Subcutaneous abdominal adipose tissue (tissue), 5 donors: ENCODE measurements at regions not wholly inside any gene's neighbourhood (a gene's known extent, or its start where the extent isn't known, plus 50 kb on each side); places are given as distances from the start of the nearest gene placed in this dataset.
"Not testable (repeated sequence)": the region's sequence is repeated elsewhere in the genome, so short reads cannot be mapped to it uniquely, and the experiment has no call there.

Experiments
- H3K27ac ChIP-seq: one replicate; pipeline ENCODE4 v1.7.0; 2013; ENCODE audit warnings: low read depth, mild to moderate bottlenecking, inconsistent platforms, low read length, moderate library complexity
- H3K27me3 ChIP-seq, 5 donors: one replicate each; pipeline ENCODE4 v1.7.0; 2013; ENCODE audit warnings: low read length in 5 of 5, inconsistent platforms in 1 of 5; ENCODE audit not compliant: control insufficient read depth in 5 of 5, insufficient read depth in 4 of 5
- H3K36me3 ChIP-seq, 5 donors: one replicate each; pipeline ENCODE4 v1.7.0; 2013; ENCODE audit warnings: low read length in 5 of 5; ENCODE audit not compliant: control insufficient read depth in 5 of 5, insufficient read depth in 5 of 5
- H3K4me1 ChIP-seq, 5 donors: one replicate each; pipeline ENCODE4 v1.7.0; 2013; ENCODE audit warnings: low read length in 5 of 5, mild to moderate bottlenecking in 3 of 5, moderate library complexity in 1 of 5; ENCODE audit not compliant: control insufficient read depth in 5 of 5, insufficient read depth in 5 of 5
- H3K4me3 ChIP-seq, 5 donors: one replicate each; pipeline ENCODE4 v1.7.0; 2013; ENCODE audit warnings: low read length in 5 of 5, low read depth in 1 of 5
- H3K9ac ChIP-seq, 5 donors: one replicate each; pipeline ENCODE4 v1.7.0; 2013; ENCODE audit warnings: low read length in 5 of 5, mild to moderate bottlenecking in 4 of 5, moderate library complexity in 3 of 5
- H3K9me3 ChIP-seq, 5 donors: one replicate each; pipeline ENCODE4 v1.7.0; 2013; ENCODE audit warnings: low read length in 5 of 5; ENCODE audit not compliant: control insufficient read depth in 5 of 5
- donor health status: healthy.
- donor health status: healthy.
- donor health status: healthy.
- donor health status: healthy.
- donor health status: healthy.

- Histone ChIP-seq H3K9me3 (no peaks in the 10 kb centered on the region), H3K27ac (no peak overlapping the region), H3K4me3 (no peak overlapping the region), H3K36me3 (no peaks in the 10 kb centered on the region), H3K4me1 (no peaks in the 10 kb centered on the region), H3K9ac (no peak overlapping the region), H3K27me3 (no peaks in the 10 kb centered on the region)
Measured at GRCh38 chr5:106797996-106798395, 872.7 kb downstream of the EFNA5 start.

- no peaks in the 10 kb centered on the region for H3K4me1 ChIP-seq
- no peak overlapping the region for H3K9ac ChIP-seq
- no peaks in the 10 kb centered on the region for H3K27me3 ChIP-seq
Measured at GRCh38 chr5:106796081-106796480, 874.7 kb downstream of the EFNA5 start.

DNA sequence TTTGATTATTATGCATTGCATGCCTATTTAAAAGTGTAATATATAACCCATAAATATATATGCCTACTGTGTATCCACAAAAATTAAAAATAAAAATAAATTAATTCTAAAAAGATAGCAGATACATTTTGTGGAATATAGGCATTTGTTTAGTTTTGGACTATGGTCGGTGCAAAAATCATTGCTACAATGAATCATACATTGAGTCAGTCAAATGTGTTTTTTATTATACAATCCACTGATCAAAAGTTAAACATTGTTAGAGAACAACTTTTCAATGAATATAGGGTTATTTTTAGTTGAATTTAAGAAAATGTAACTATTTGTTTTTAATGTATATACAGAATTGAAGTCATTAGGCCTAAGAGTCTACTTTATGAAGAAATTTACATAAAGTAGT is 885.9 kb downstream of the EFNA5 start:
- no peak overlapping the region for H3K9ac ChIP-seq
- H3K27ac ChIP-seq, result no peak overlapping the region
- H3K36me3 ChIP-seq, result no peaks in the 10 kb centered on the region
- peaks cover 0 to 4% (median 0%) of the 10 kb centered on the region in 5 donors for H3K9me3 ChIP-seq
- H3K4me1 ChIP-seq, result no peaks in the 10 kb centered on the region
- H3K27me3 ChIP-seq, result no peaks in the 10 kb centered on the region
- H3K4me3 ChIP-seq, result no peak overlapping the region

More at GRCh38 chr5:106796081-106796480, 874.7 kb downstream of the EFNA5 start:
- H3K9me3 ChIP-seq, result no peaks in the 10 kb centered on the region
- no peaks in the 10 kb centered on the region for H3K36me3 ChIP-seq
- H3K4me3 ChIP-seq, result no peak overlapping the region
- no peak overlapping the region for H3K27ac ChIP-seq

DNA sequence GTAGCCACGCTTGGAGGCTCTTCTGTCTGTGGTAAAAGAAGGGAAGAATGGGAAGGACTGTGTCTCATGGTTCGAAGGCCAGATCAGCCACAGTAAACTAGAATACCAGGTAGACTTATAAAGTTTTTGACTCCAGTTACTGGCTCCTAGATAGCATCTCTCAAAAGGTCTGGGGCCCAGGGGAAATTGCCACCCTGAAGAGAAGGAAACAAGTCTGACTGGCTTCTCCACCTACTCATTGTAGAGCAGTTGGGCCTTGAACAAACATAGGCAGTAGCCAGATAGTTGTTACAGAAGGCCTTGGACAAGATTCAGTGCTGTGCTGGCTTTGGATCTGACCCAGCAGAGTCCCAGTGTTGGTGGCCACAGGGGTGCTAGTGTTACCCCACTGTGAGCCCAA is 890.4 kb downstream of the EFNA5 start:
- Histone ChIP-seq H3K36me3 (no peaks in the 10 kb centered on the region), H3K4me1 (no peaks in the 10 kb centered on the region), H3K9ac (no peak overlapping the region), H3K27ac (no peak overlapping the region), H3K9me3 (peaks cover 0 to 4% (median 0%) of the 10 kb centered on the region in 5 donors), H3K27me3 (no peaks in the 10 kb centered on the region), H3K4me3 (no peak overlapping the region)

GRCh38 chr5:106776515-106776914 is 894.2 kb downstream of the EFNA5 start:
- not testable (repeated sequence) for H3K4me3 ChIP-seq, H3K4me1 ChIP-seq, H3K27ac ChIP-seq, H3K27me3 ChIP-seq, H3K9ac ChIP-seq, H3K36me3 ChIP-seq, H3K9me3 ChIP-seq

GRCh38 chr5:106768392-106768791 is 902.3 kb downstream of the EFNA5 start:
- Histone ChIP-seq H3K4me1 (no peaks in the 10 kb centered on the region), H3K36me3 (no peaks in the 10 kb centered on the region), H3K27me3 (no peaks in the 10 kb centered on the region), H3K4me3 (no peak overlapping the region), H3K27ac (no peak overlapping the region), H3K9me3 (no peaks in the 10 kb centered on the region), H3K9ac (no peak overlapping the region)

- Histone ChIP-seq H3K4me3 (no peak overlapping the region), H3K9ac (no peak overlapping the region), H3K4me1 (no peaks in the 10 kb centered on the region), H3K27ac (no peak overlapping the region), H3K27me3 (no peaks in the 10 kb centered on the region), H3K9me3 (no peaks in the 10 kb centered on the region), H3K36me3 (no peaks in the 10 kb centered on the region)
Measured at GRCh38 chr5:106766916-106767315, 903.8 kb downstream of the EFNA5 start.

- Histone ChIP-seq H3K9ac (no peak overlapping the region), H3K27me3 (no peaks in the 10 kb centered on the region), H3K27ac (no peak overlapping the region), H3K4me3 (no peak overlapping the region), H3K9me3 (no peaks in the 10 kb centered on the region), H3K4me1 (no peaks in the 10 kb centered on the region), H3K36me3 (no peaks in the 10 kb centered on the region)
Measured at GRCh38 chr5:106759581-106759980, 911.2 kb downstream of the EFNA5 start.

- H3K27ac ChIP-seq, result no peak overlapping the region
- no peaks in the 10 kb centered on the region for H3K9me3 ChIP-seq
- H3K4me3 ChIP-seq, result no peak overlapping the region
- no peak overlapping the region for H3K9ac ChIP-seq
- no peaks in the 10 kb centered on the region for H3K27me3 ChIP-seq
- H3K36me3 ChIP-seq, result no peaks in the 10 kb centered on the region
- no peaks in the 10 kb centered on the region for H3K4me1 ChIP-seq
Measured at GRCh38 chr5:106759152-106759551, 911.6 kb downstream of the EFNA5 start.

- Histone ChIP-seq H3K4me3 (no peak overlapping the region), H3K9ac (no peak overlapping the region), H3K9me3 (no peaks in the 10 kb centered on the region), H3K36me3 (no peaks in the 10 kb centered on the region), H3K27ac (no peak overlapping the region), H3K4me1 (no peaks in the 10 kb centered on the region), H3K27me3 (no peaks in the 10 kb centered on the region)
Measured at GRCh38 chr5:106757672-106758071, 913.1 kb downstream of the EFNA5 start.

DNA sequence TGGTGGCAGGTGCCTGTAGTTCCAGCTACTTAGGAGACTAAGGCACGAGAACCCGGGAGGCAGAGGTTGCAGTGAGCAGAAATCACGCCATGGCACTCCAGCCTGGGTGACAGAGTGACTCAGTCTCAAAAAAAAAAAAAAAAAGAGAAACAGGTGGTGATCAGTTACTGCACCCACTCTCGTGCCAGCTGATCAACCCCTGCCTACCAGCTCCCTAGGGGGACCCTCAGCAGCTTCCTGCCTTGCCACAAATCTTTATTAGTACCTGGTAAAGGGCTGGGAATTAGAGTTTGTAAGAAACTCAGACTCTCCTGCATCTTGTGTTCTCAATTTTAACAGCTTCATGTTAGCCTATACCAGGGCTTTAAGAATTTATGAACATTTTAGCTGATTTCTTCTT is 914.9 kb downstream of the EFNA5 start:
- Histone ChIP-seq H3K4me3 (no peak overlapping the region), H3K27me3 (no peaks in the 10 kb centered on the region), H3K27ac (no peak overlapping the region), H3K9me3 (no peaks in the 10 kb centered on the region), H3K4me1 (no peaks in the 10 kb centered on the region), H3K9ac (no peak overlapping the region), H3K36me3 (no peaks in the 10 kb centered on the region)
